GM19468 (cell line): ENCODE measurements at regions not wholly inside any gene's neighbourhood (a gene's known extent, or its start where the extent isn't known, plus 50 kb on each side); places are given as distances from the start of the nearest gene placed in this dataset.
"Not testable (repeated sequence)": the region's sequence is repeated elsewhere in the genome, so short reads cannot be mapped to it uniquely, and the experiment has no call there.

Experiments used
- ATAC-seq: cut with Tn5 transposase; IDR thresholded peaks from one replicate; pipeline ENCODE4 v1.9.1; 2021; ENCODE audit warnings: mild to moderate bottlenecking, moderate library complexity, moderate number of reproducible peaks; ENCODE audit not compliant: unreplicated experiment; ENCODE audit errors: extremely low read depth

- ATAC-seq: no peak
Measured at GRCh38 chr3:95189348-95189747, 1126.5 kb downstream of the NSUN3 start.

GRCh38 chr3:95197661-95198060 lies 1134.8 kb downstream of the NSUN3 start:
- ATAC-seq: no peak

GRCh38 chr3:95200384-95200783 lies 1137.5 kb downstream of the NSUN3 start:
- ATAC-seq: no peak

- ATAC-seq: no peak
Measured at GRCh38 chr3:95210878-95211277, 1148.0 kb downstream of the NSUN3 start.

- ATAC-seq: no peak
Measured at GRCh38 chr3:95212117-95212516, 1149.3 kb downstream of the NSUN3 start.

- ATAC-seq: no peak
Measured at GRCh38 chr3:95215437-95215957, 1152.6 kb downstream of the NSUN3 start.

GRCh38 chr3:95217661-95218060 lies 1154.8 kb downstream of the NSUN3 start:
- ATAC-seq: no peak

- ATAC-seq: no peak
Measured at GRCh38 chr3:95218484-95218883, 1155.6 kb downstream of the NSUN3 start.

- ATAC-seq: no peak
Measured at GRCh38 chr3:95226437-95226836, 1163.6 kb downstream of the NSUN3 start.

- ATAC-seq: no peak
Measured at GRCh38 chr3:95227092-95227491, 1164.2 kb downstream of the NSUN3 start.

GRCh38 chr3:95228416-95228815 lies 1165.6 kb downstream of the NSUN3 start:
- no peak for ATAC-seq

- ATAC-seq: no peak
Measured at GRCh38 chr3:95235916-95236315, 1173.1 kb downstream of the NSUN3 start.

GRCh38 chr3:95237783-95238182 lies 1174.9 kb downstream of the NSUN3 start:
- no peak for ATAC-seq

- no peak for ATAC-seq
Measured at GRCh38 chr3:95240395-95240794, 1177.5 kb downstream of the NSUN3 start.

- ATAC-seq: not testable (repeated sequence)
Measured at GRCh38 chr3:95241256-95241655, 1178.4 kb downstream of the NSUN3 start.

GRCh38 chr3:95246413-95246812 lies 1183.6 kb downstream of the NSUN3 start:
- no peak for ATAC-seq

- no peak for ATAC-seq
Measured at GRCh38 chr3:95254061-95254460, 1191.2 kb downstream of the NSUN3 start.

- ATAC-seq: no peak
Measured at GRCh38 chr3:95254758-95255157, 1191.9 kb downstream of the NSUN3 start.

GRCh38 chr3:95265129-95265528 lies 1202.3 kb downstream of the NSUN3 start:
- ATAC-seq: no peak

GRCh38 chr3:95271395-95271794 lies 1208.5 kb downstream of the NSUN3 start:
- ATAC-seq: no peak

GRCh38 chr3:95272166-95272565 lies 1209.3 kb downstream of the NSUN3 start:
- ATAC-seq: no peak

- no peak for ATAC-seq
Measured at GRCh38 chr3:95272781-95273180, 1209.9 kb downstream of the NSUN3 start.

GRCh38 chr3:95277613-95278012 lies 1214.8 kb downstream of the NSUN3 start:
- no peak for ATAC-seq
